Testis (tissue), 2 donors: ENCODE measurements at regions not wholly inside any gene's neighbourhood (a gene's known extent, or its start where the extent isn't known, plus 50 kb on each side); places are given as distances from the start of the nearest gene placed in this dataset.

Source experiments
- DNase-seq: peaks from one replicate; pipeline ENCODE4 v3.0.0-alpha.2; 2019
- H3K27ac ChIP-seq, 2 donors: fragments of 200-600 bp; sonication (generic); one replicate each; pipeline ENCODE4 v1.5.1; 2019
- H3K27me3 ChIP-seq: fragments of 200-600 bp; sonication (generic); one replicate; pipeline ENCODE4 v1.5.1; 2019
- H3K36me3 ChIP-seq: fragments of 200-600 bp; sonication (generic); one replicate; pipeline ENCODE4 v1.5.1; 2017; ENCODE audit warnings: low read depth; ENCODE audit errors: missing control alignments
- H3K4me1 ChIP-seq: fragments of 200-600 bp; sonication (generic); one replicate; pipeline ENCODE4 v1.5.1; 2019
- H3K4me3 ChIP-seq, 2 donors: fragments of 200-600 bp; sonication (generic); one replicate each; pipeline ENCODE4 v1.5.1; 2017 to 2019
- H3K9me3 ChIP-seq: fragments of 200-600 bp; sonication (generic); one replicate; pipeline ENCODE4 v1.5.1; 2017
- CTCF ChIP-seq, 3 experiments: fragments of 450-650 bp in 2 of 3; fragments of 200-600 bp in 1 of 3; sonication (generic) in 1 of 3; IDR thresholded peaks; one replicate each; pipeline ENCODE4 v1.5.1; 2016 to 2019; ENCODE audit warnings: antibody characterized with exemption in 3 of 3, mild to moderate bottlenecking in 2 of 3, moderate library complexity in 1 of 3
- POLR2A ChIP-seq: fragments of 450-650 bp; IDR thresholded peaks from one replicate; pipeline ENCODE4 v1.6.1; 2017; ENCODE audit warnings: antibody characterized with exemption, mild to moderate bottlenecking, moderate library complexity
- WGBS, 2 donors: methylation state at CpG; one replicate each; pipeline ENCODE4 v1.1.5; 2018; 5-methylcytosine and 5-hydroxymethylcytosine counted together
- intact Hi-C: fragments of 100-400 bp; cut with DNase I; formaldehyde crosslinking; loops from one replicate; pipeline ENCODE4 v1.15.1; 2023; ENCODE audit warnings: low total_unique reads

- no peaks in the 10 kb centered on the region for H3K27me3 ChIP-seq
- no peak overlapping the region for H3K4me3 ChIP-seq
- 57 to 60% methylated on average over 4 of the region's 4 CpGs for WGBS, 2 donors
- no peak for TF ChIP-seq CTCF (IDR thresholded peaks at IDR 0.05)
- TF ChIP-seq POLR2A = no peak
- H3K4me1 ChIP-seq = no peaks in the 10 kb centered on the region
- no peaks in the 10 kb centered on the region for H3K36me3 ChIP-seq
- no peak for DNase-seq
- H3K9me3 ChIP-seq = no peaks in the 10 kb centered on the region
- intact Hi-C loops = no loop called here
- H3K27ac ChIP-seq = no peak overlapping the region
Measured at GRCh38 chr11:104328512-104328907, 164.6 kb upstream of the PDGFD start.

- H3K27me3 ChIP-seq = no peaks in the 10 kb centered on the region
- H3K36me3 ChIP-seq = no peaks in the 10 kb centered on the region
- H3K4me1 ChIP-seq = no peaks in the 10 kb centered on the region
- H3K9me3 ChIP-seq = no peaks in the 10 kb centered on the region
- H3K27ac ChIP-seq = no peak overlapping the region
- no peak overlapping the region for H3K4me3 ChIP-seq
- intact Hi-C loops = no loop called here
- TF ChIP-seq CTCF (IDR thresholded peaks at IDR 0.05) (no peak), POLR2A (no peak)
- whole genome bisulfite sequencing, 2 donors = 52 to 63% methylated on average over 6 of the region's 6 CpGs
- DNase-seq = peak; percentile 34
Measured at GRCh38 chr11:104327861-104328511, 164.0 kb upstream of the PDGFD start.

- intact Hi-C loops = no loop called here
- Histone ChIP-seq H3K27ac (no peak overlapping the region), H3K4me3 (no peak overlapping the region), H3K9me3 (no peaks in the 10 kb centered on the region), H3K27me3 (no peaks in the 10 kb centered on the region), H3K4me1 (no peaks in the 10 kb centered on the region), H3K36me3 (no peaks in the 10 kb centered on the region)
- TF ChIP-seq POLR2A = no peak
- WGBS, 2 donors = 74 to 96% methylated on average over 1 of the region's 1 CpG
- no peak for DNase-seq
Measured at GRCh38 chr11:104325093-104325492, 161.1 kb upstream of the PDGFD start.

- Histone ChIP-seq H3K4me1 (no peaks in the 10 kb centered on the region), H3K4me3 (no peak overlapping the region), H3K36me3 (no peaks in the 10 kb centered on the region), H3K27ac (no peak overlapping the region), H3K9me3 (no peaks in the 10 kb centered on the region), H3K27me3 (no peaks in the 10 kb centered on the region)
- no peak for TF ChIP-seq CTCF (IDR thresholded peaks at IDR 0.05)
- TF ChIP-seq POLR2A = no peak
- 90 to 95% methylated on average over 1 of the region's 1 CpG for WGBS, 2 donors
- intact Hi-C loops = no loop called here
- no peak for DNase-seq
Measured at GRCh38 chr11:104324276-104324675, 160.3 kb upstream of the PDGFD start.

GRCh38 chr11:104323841-104324240 is 159.9 kb upstream of the PDGFD start:
- no peak overlapping the region for H3K4me3 ChIP-seq
- no peaks in the 10 kb centered on the region for H3K4me1 ChIP-seq
- no peaks in the 10 kb centered on the region for H3K36me3 ChIP-seq
- intact Hi-C loops = no loop called here
- H3K9me3 ChIP-seq = no peaks in the 10 kb centered on the region
- WGBS, 2 donors = 98 to 100% methylated on average over 2 of the region's 2 CpGs
- no peak overlapping the region for H3K27ac ChIP-seq
- no peak for DNase-seq
- no peaks in the 10 kb centered on the region for H3K27me3 ChIP-seq
- TF ChIP-seq POLR2A = no peak
- no peak for TF ChIP-seq CTCF (IDR thresholded peaks at IDR 0.05)
